Stimulated activated CD4-positive, alpha-beta T cell treated with anti-CD3 and anti-CD28 coated beads, Interleukin-12 subunit alpha, Interleukin-12 subunit beta, amount 100 ng/mL, for 4 hours (primary cell): ENCODE measurements at regions not wholly inside any gene's neighbourhood (a gene's known extent, or its start where the extent isn't known, plus 50 kb on each side); places are given as distances from the start of the nearest gene placed in this dataset.
"Not testable (repeated sequence)": the region's sequence is repeated elsewhere in the genome, so short reads cannot be mapped to it uniquely, and the experiment has no call there.

ENCODE experiments used
- DNase-seq: peaks from one replicate; pipeline ENCODE4 v3.0.0-alpha.2; 2020

- DNase-seq: no peak
Observed at GRCh38 chr17:69677130-69677529, 262.6 kb downstream of the MAP2K6 start.

- no peak for DNase-seq
Observed at GRCh38 chr17:69678206-69678605, 263.7 kb downstream of the MAP2K6 start.

GRCh38 chr17:69679829-69680228 is 265.3 kb downstream of the MAP2K6 start:
- no peak for DNase-seq

- no peak for DNase-seq
Observed at GRCh38 chr17:69684251-69684650, 269.8 kb downstream of the MAP2K6 start.

- DNase-seq: not testable (repeated sequence)
Observed at GRCh38 chr17:69685150-69685549, 270.7 kb downstream of the MAP2K6 start.

- no peak for DNase-seq
Observed at GRCh38 chr17:69690531-69690930, 276.0 kb downstream of the MAP2K6 start.

- DNase-seq: no peak
Observed at GRCh38 chr17:69692171-69692570, 277.7 kb downstream of the MAP2K6 start.

GRCh38 chr17:69695646-69696045 is 281.1 kb downstream of the MAP2K6 start:
- no peak for DNase-seq

- DNase-seq: no peak
Observed at GRCh38 chr17:69696650-69697049, 282.2 kb downstream of the MAP2K6 start.

GRCh38 chr17:69698352-69698751 is 283.9 kb downstream of the MAP2K6 start:
- DNase-seq: not testable (repeated sequence)

- no peak for DNase-seq
Observed at GRCh38 chr17:69702078-69702477, 287.6 kb downstream of the MAP2K6 start.

- no peak for DNase-seq
Observed at GRCh38 chr17:69703751-69704150, 289.3 kb downstream of the MAP2K6 start.

- no peak for DNase-seq
Observed at GRCh38 chr17:69704935-69705334, 290.4 kb downstream of the MAP2K6 start.

- DNase-seq: no peak
Observed at GRCh38 chr17:69706127-69706526, 291.6 kb downstream of the MAP2K6 start.

GRCh38 chr17:69709441-69709840 is 294.9 kb downstream of the MAP2K6 start:
- DNase-seq: no peak

GRCh38 chr17:69710926-69711325 is 296.4 kb downstream of the MAP2K6 start:
- no peak for DNase-seq

GRCh38 chr17:69711541-69711940 is 297.0 kb downstream of the MAP2K6 start:
- DNase-seq: no peak

- no peak for DNase-seq
Observed at GRCh38 chr17:69712801-69713311, 298.4 kb downstream of the MAP2K6 start.

- DNase-seq: no peak
Observed at GRCh38 chr17:69713815-69714214, 299.3 kb downstream of the MAP2K6 start.

GRCh38 chr17:69714669-69715068 is 300.2 kb downstream of the MAP2K6 start:
- DNase-seq: no peak

- no peak for DNase-seq
Observed at GRCh38 chr17:69715656-69716055, 301.2 kb downstream of the MAP2K6 start.

GRCh38 chr17:69716556-69716955 is 302.1 kb downstream of the MAP2K6 start:
- no peak for DNase-seq

- no peak for DNase-seq
Observed at GRCh38 chr17:69717214-69717613, 302.7 kb downstream of the MAP2K6 start.

GRCh38 chr17:69717819-69718218 is 303.3 kb downstream of the MAP2K6 start:
- no peak for DNase-seq

- no peak for DNase-seq
Observed at GRCh38 chr17:69719474-69720048, 305.1 kb downstream of the MAP2K6 start.
